CD4-positive, alpha-beta T cell treated with Interleukin-17A for 1 hour (primary cell): ENCODE measurements at regions not wholly inside any gene's neighbourhood (a gene's known extent, or its start where the extent isn't known, plus 50 kb on each side); places are given as distances from the start of the nearest gene placed in this dataset.
"Not testable (repeated sequence)": the region's sequence is repeated elsewhere in the genome, so short reads cannot be mapped to it uniquely, and the experiment has no call there.

Experiments
- DNase-seq: peaks from one replicate; pipeline ENCODE4 v3.0.0-alpha.2; 2020

- no peak for DNase-seq
Measured at GRCh38 chr6:74467533-74468215, 738.2 kb downstream of the COL12A1 start.

GRCh38 chr6:74466572-74466971, 739.3 kb downstream of the COL12A1 start:
- DNase-seq = no peak

- no peak for DNase-seq
Measured at GRCh38 chr6:74459260-74459659, 746.6 kb downstream of the COL12A1 start.

- DNase-seq = no peak
Measured at GRCh38 chr6:74458536-74458935, 747.3 kb downstream of the COL12A1 start.

GRCh38 chr6:74455786-74456185, 750.1 kb downstream of the COL12A1 start:
- DNase-seq = no peak

- DNase-seq = no peak
Measured at GRCh38 chr6:74451953-74452352, 753.9 kb downstream of the COL12A1 start.

GRCh38 chr6:74448850-74449249, 752.8 kb downstream of the CD109 start:
- no peak for DNase-seq

- no peak for DNase-seq
Measured at GRCh38 chr6:74447013-74447412, 751.0 kb downstream of the CD109 start.

GRCh38 chr6:74439123-74439811, 743.3 kb downstream of the CD109 start:
- DNase-seq = no peak

GRCh38 chr6:74438395-74438794, 742.4 kb downstream of the CD109 start:
- DNase-seq = not testable (repeated sequence)

GRCh38 chr6:74434171-74434570, 738.2 kb downstream of the CD109 start:
- DNase-seq = no peak

- no peak for DNase-seq
Measured at GRCh38 chr6:74431873-74432580, 736.0 kb downstream of the CD109 start.

GRCh38 chr6:74420221-74420620, 724.2 kb downstream of the CD109 start:
- DNase-seq = no peak

GRCh38 chr6:74415056-74415455, 719.1 kb downstream of the CD109 start:
- DNase-seq = no peak

- DNase-seq = no peak
Measured at GRCh38 chr6:74410630-74411029, 714.6 kb downstream of the CD109 start.

- DNase-seq = no peak
Measured at GRCh38 chr6:74409447-74409846, 713.4 kb downstream of the CD109 start.

- no peak for DNase-seq
Measured at GRCh38 chr6:74408844-74409243, 712.8 kb downstream of the CD109 start.

GRCh38 chr6:74404366-74404765, 708.4 kb downstream of the CD109 start:
- no peak for DNase-seq

GRCh38 chr6:74402781-74403180, 706.8 kb downstream of the CD109 start:
- DNase-seq = no peak

GRCh38 chr6:74378437-74378836, 682.4 kb downstream of the CD109 start:
- DNase-seq = not testable (repeated sequence)

- no peak for DNase-seq
Measured at GRCh38 chr6:74369556-74369993, 673.6 kb downstream of the CD109 start.

- no peak for DNase-seq
Measured at GRCh38 chr6:74368746-74369145, 672.7 kb downstream of the CD109 start.

GRCh38 chr6:74366634-74367033, 670.6 kb downstream of the CD109 start:
- no peak for DNase-seq

- no peak for DNase-seq
Measured at GRCh38 chr6:74362391-74362790, 666.4 kb downstream of the CD109 start.
